ENCODE measurements at regions not wholly inside any gene's neighbourhood (a gene's known extent, or its start where the extent isn't known, plus 50 kb on each side); places are given as distances from the start of the nearest gene placed in this dataset.

DNA sequence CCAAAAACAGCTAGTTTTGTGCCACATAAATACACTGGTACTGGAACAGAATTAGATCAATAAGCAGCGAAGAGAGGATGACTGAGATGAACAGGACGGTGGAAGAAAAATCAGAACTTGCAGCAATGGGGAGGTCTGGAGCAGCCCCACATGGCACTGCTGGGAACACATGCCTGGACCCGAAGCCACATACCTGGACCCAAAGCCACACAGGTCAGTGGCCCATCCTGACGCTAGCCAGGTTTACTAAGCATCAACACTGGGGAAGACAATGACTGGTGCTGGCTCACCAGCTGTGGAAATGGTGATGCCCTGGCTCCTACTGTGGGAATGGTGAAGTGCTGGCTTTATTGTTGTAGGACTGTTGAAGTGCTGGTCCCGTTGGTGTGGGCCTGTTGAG, 139.7 kb upstream of the IRX4 start:
- Histone ChIP-seq H3K27ac (no peak overlapping the region), H3K36me3 (ENCODE audit: insufficient read depth in 1 of 2, low read depth in 1 of 2) (no peaks in the 10 kb centered on the region), H3K27me3 (ENCODE audit: insufficient read depth in 3 of 3, low read length in 2 of 3) (peaks cover 0 to 6% (median 0%) of the 10 kb centered on the region in 3 donors), H3K9me3 (no peaks in the 10 kb centered on the region), H3K4me1 (no peaks in the 10 kb centered on the region), H3K4me3 (no peak overlapping the region)
- ATAC-seq (no peak), DNase-seq (no peak)
- WGBS, 3 donors = 82 to 85% (median 82%) methylated on average over 5 of the region's 5 CpGs
- TF ChIP-seq, protein P1, sequence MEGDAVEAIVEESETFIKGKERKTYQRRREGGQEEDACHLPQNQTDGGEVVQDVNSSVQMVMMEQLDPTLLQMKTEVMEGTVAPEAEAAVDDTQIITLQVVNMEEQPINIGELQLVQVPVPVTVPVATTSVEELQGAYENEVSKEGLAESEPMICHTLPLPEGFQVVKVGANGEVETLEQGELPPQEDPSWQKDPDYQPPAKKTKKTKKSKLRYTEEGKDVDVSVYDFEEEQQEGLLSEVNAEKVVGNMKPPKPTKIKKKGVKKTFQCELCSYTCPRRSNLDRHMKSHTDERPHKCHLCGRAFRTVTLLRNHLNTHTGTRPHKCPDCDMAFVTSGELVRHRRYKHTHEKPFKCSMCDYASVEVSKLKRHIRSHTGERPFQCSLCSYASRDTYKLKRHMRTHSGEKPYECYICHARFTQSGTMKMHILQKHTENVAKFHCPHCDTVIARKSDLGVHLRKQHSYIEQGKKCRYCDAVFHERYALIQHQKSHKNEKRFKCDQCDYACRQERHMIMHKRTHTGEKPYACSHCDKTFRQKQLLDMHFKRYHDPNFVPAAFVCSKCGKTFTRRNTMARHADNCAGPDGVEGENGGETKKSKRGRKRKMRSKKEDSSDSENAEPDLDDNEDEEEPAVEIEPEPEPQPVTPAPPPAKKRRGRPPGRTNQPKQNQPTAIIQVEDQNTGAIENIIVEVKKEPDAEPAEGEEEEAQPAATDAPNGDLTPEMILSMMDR (IDR thresholded peaks at IDR 0.05) = no peak
- intact Hi-C loops (cut with DNase I) = no loop called here

DNA sequence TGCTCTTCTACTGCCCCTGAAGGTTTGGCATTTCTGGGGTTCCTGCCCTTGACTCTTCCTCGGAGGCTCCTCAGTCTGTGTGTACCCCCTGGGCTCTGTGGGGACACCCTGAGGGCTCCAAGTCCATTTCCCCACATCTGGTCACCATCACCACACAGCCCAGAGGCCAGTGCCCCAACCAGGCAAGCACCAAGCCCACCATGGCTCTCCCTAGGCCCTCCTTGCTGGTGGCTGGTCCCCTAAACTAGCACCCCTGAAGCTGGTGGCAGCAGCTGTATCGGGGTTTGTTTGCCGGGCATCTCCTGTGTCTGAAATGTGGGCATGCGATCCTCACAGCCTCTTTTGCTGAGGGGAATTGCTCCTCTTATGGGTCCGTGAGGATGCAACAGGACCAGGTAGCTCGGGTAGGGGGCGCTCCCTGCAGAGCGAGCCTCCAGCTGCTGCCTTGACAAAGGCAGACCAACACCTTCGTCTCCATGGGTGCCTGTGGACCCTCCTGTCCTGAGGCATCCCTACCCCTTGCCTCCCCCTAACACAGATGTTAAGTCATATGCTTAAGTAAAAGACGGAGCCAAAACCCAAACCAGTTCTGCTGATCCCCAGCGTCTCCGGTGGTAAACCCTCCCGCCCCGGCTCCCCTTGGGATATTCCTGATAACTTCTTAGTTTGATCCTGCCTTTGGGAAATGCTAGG, 138.9 kb upstream of the IRX4 start:
- H3K4me3 ChIP-seq = no peak overlapping the region
- ATAC-seq (no peak), DNase-seq (no peak)
- H3K4me1 ChIP-seq = no peaks in the 10 kb centered on the region
- H3K9me3 ChIP-seq = no peaks in the 10 kb centered on the region
- no peaks in the 10 kb centered on the region for H3K36me3 ChIP-seq (ENCODE audit: insufficient read depth in 1 of 2, low read depth in 1 of 2)
- TF ChIP-seq, protein P1 (IDR thresholded peaks at IDR 0.05) = no peak
- no peak overlapping the region for H3K27ac ChIP-seq
- peaks cover 0 to 6% (median 0%) of the 10 kb centered on the region in 3 donors for H3K27me3 ChIP-seq (ENCODE audit: insufficient read depth in 3 of 3, low read length in 2 of 3)
- intact Hi-C loops (cut with DNase I) = no loop called here
- WGBS, 3 donors = 80 to 90% (median 82%) methylated on average over 14 of the region's 14 CpGs

DNA sequence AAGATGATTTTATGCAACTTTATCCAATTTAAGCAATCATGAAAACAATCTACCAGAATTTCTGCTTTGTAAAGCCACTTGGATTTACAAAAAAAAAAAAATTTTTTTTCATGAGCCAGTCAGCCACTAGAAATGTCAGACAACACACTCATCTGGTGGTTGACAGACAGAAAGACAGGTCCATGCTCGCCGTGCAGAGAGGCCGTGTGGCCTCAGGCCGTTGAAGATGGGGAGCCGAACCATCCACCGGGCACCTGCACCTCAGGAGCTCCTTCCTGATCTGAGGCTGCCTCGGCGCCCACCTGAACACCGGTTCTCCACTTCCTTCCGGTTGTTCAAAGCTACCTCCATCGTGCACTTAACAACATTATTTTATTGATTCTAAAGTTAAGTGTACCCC, 138.0 kb upstream of the IRX4 start:
- ATAC-seq = no peak

DNA sequence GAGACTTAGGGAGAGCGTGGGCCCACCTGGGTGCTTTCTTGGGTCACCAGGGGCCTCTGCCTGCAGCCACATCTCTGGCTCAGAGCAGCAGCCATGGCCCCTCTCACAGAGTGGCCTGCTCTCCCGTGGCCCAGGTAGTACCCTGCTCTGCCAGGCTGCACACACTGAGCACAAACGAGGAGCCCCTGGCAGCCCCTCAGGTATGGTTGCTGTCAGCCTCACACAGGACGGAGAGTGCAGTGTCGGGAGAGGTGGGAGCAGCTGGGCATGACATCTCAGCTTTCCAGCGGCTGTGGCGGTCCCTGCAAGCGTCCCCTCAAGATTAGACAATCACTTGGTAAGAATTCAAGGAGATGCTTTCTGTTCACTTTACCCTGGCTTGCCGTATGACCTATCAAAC, 137.0 kb upstream of the IRX4 start:
- WGBS, 3 donors = 83 to 87% (median 87%) methylated on average over 9 of the region's 9 CpGs
- ATAC-seq = no peak
- peaks cover 0 to 3% (median 0%) of the 10 kb centered on the region in 3 donors for H3K27me3 ChIP-seq (ENCODE audit: insufficient read depth in 3 of 3, low read length in 2 of 3)
- TF ChIP-seq, protein P1 (IDR thresholded peaks at IDR 0.05) = no peak
- DNase-seq = no peak
- H3K36me3 ChIP-seq (ENCODE audit: insufficient read depth in 1 of 2, low read depth in 1 of 2) = no peaks in the 10 kb centered on the region
- no peaks in the 10 kb centered on the region for H3K9me3 ChIP-seq
- H3K4me1 ChIP-seq = no peaks in the 10 kb centered on the region
- no peak overlapping the region for H3K4me3 ChIP-seq
- intact Hi-C loops (cut with DNase I) = no loop called here
- H3K27ac ChIP-seq = no peak overlapping the region

More for the DNA sequence above, 138.0 kb upstream of the IRX4 start:
- H3K27ac ChIP-seq = no peak overlapping the region
- H3K27me3 ChIP-seq (ENCODE audit: insufficient read depth in 3 of 3, low read length in 2 of 3) = peaks cover 0 to 6% (median 0%) of the 10 kb centered on the region in 3 donors
- no peak overlapping the region for H3K4me3 ChIP-seq
- no peaks in the 10 kb centered on the region for H3K4me1 ChIP-seq
- H3K36me3 ChIP-seq (ENCODE audit: insufficient read depth in 1 of 2, low read depth in 1 of 2) = no peaks in the 10 kb centered on the region
- TF ChIP-seq, protein P1 (IDR thresholded peaks at IDR 0.05) = no peak
- no peaks in the 10 kb centered on the region for H3K9me3 ChIP-seq
- intact Hi-C loops (cut with DNase I) = no loop called here
- 89 to 91% (median 89%) methylated on average over 11 of the region's 11 CpGs for WGBS, 3 donors
- no peak for DNase-seq

DNA sequence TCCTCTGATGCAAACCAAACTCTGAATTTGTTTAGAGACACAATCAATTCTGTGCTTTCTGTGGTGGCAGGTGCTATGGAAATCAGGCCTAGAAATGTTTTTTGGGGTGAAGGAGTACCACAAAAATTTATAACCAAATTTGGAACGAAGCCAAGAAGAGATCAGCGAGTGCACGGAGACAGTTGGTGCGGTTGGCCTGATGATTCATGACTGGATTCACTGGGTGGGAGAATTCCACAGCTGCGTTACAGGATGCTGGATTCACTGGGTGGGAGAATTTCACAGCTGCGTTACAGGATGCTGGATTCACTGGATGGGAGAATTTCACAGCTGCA, 135.6 kb upstream of the IRX4 start:
- TF ChIP-seq, protein P1 (IDR thresholded peaks at IDR 0.05) = no peak
- H3K36me3 ChIP-seq (ENCODE audit: insufficient read depth in 1 of 2, low read depth in 1 of 2) = no peaks in the 10 kb centered on the region
- peaks cover 0 to 3% (median 0%) of the 10 kb centered on the region in 3 donors for H3K27me3 ChIP-seq (ENCODE audit: insufficient read depth in 3 of 3, low read length in 2 of 3)
- ATAC-seq (no peak), DNase-seq (no peak)
- no peak overlapping the region for H3K27ac ChIP-seq
- H3K4me3 ChIP-seq = no peak overlapping the region
- H3K4me1 ChIP-seq = no peaks in the 10 kb centered on the region
- intact Hi-C loops (cut with DNase I) = no loop called here
- 25 to 38% (median 26%) methylated on average over 6 of the region's 6 CpGs for WGBS, 3 donors
- no peaks in the 10 kb centered on the region for H3K9me3 ChIP-seq
